ENCODE measurements at regions not wholly inside any gene's neighbourhood (a gene's known extent, or its start where the extent isn't known, plus 50 kb on each side); places are given as distances from the start of the nearest gene placed in this dataset.

DNA sequence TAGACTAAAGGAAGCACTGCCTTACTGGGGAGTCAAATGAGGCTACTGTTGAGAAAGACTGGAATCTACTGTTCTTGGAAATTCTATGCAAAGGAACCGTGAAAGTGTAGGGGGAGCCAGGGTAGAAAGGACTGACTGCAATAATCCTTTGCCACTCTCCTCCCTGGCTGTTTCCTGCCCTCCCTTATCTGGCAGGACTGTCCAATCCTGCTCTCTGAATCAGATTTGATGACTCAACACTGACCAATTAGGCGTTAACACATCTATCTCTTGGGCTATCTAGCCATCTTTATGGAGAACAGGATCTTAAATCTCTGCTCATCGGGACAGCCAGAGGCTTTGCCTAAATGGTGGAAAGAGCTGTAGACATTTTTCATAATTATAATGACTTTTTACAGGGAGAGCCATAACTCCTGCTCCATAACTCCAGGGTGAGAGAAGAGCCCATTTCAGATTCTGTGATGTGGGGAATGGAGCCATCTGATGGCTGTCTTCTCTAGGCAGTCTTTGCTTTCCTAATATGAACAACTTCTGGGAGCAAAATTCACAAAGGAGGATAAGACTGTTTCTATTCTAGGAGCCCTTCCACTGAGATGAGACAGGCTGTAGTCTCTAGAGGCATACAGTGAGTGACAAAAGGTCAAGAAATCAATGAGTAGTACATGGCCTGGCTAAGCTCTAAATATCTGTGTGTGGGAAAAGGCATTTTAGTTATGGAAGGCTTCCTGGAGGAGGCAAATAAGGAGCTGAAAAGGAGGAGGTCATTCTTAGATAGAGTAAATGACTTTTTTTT lies 68.9 kb upstream of the CISTR start:
- no peak for DNase-seq (ENCODE audit: low spot score)
- no peak overlapping the region for H3K4me3 Mint-ChIP-seq (ENCODE audit: low read depth)

DNA sequence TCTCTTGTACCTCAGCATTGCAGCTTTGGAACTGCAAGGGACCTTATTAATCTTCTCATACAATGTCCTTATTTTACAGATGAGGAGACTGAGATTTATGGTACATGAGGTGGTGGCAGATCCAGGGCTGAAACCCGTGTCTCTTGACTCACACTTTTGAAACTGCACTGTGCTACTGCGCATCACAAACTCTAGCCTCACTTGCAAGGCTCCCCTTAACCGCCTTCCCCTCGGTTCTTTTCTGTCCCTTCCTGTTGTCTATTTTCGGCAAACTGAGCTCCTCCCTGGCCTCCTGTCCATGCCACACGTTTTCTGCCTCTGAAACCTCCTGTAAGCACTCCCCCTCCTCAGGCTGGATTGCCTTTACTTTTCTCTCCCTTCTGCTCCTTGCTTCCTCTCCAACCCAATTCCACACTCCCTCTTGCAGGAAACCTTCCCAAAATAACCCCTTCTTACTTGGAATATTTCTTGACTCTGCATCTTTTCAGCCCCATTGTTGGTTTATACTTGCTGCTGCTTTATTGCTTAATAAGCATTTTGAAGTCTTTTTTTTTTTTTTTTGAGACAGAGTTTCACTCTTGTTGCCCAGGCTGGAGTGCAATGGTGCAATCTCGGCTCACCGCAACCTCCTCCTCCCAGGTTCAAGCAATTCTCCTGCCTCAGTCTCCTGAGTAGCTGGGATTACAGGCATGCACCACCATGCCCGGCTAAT lies 72.4 kb upstream of the CISTR start:
- intact Hi-C loops (cut with micrococcal nuclease): no loop called here
- Mint-ChIP-seq H3K36me3 (ENCODE audit: low read depth) (no peaks in the 10 kb centered on the region), H3K4me3 (ENCODE audit: low read depth) (no peak overlapping the region), H3K27ac (no peak overlapping the region), H3K27me3 (ENCODE audit: low read depth) (peaks cover 41% of the 10 kb centered on the region), H3K4me1 (ENCODE audit: low read depth) (no peaks in the 10 kb centered on the region), H3K9me3 (no peaks in the 10 kb centered on the region)
- DNase-seq (ENCODE audit: low spot score): no peak

More for the DNA sequence above, 68.9 kb upstream of the CISTR start:
- no peaks in the 10 kb centered on the region for H3K9me3 Mint-ChIP-seq
- H3K4me1 Mint-ChIP-seq (ENCODE audit: low read depth): no peaks in the 10 kb centered on the region
- intact Hi-C loops (cut with micrococcal nuclease): no loop called here
- peaks cover 43% of the 10 kb centered on the region for H3K27me3 Mint-ChIP-seq (ENCODE audit: low read depth)
- no peak overlapping the region for H3K27ac Mint-ChIP-seq
- no peaks in the 10 kb centered on the region for H3K36me3 Mint-ChIP-seq (ENCODE audit: low read depth)

DNA sequence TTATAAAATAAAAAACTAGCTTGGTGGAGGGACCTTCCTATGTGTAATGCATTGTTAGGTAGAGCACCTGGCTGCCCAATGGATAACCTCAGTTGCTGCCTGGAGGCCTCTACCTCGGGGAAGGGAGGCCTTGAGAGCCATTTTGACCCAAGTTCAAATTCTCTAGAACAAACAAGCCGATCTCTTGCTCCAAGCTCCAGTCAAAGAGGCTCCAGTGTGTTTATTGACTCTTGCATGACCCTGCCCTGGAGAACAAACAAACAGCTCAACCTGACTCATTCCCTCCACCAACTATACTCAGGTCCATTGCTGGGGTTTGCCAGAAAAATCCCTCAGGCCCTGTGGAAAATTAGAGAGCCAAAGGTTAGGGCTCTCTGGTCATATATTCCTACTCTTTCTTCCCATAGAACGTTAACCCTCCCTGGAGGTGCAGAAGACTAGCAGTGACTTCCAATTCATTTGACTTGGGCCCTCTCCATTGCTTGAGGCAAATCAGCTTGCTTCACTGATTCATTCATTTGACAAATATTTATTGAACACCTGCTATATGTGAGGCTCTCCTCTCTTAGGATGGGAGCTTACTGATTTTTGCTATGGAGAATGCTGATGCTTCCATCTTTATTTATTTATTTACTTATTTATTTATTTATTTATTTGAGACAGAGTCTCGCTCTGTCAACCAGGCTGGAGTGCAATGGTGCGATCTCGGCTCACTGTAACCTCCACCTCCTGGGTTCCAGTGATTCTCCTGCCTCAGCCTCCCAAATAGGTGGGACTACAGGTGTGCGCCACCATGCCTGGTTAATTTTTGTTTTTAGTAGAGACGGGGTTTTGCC lies 73.7 kb upstream of the CISTR start:
- intact Hi-C loops (cut with micrococcal nuclease): no loop called here
- H3K9me3 Mint-ChIP-seq: no peaks in the 10 kb centered on the region
- no peaks in the 10 kb centered on the region for H3K4me1 Mint-ChIP-seq (ENCODE audit: low read depth)
- H3K4me3 Mint-ChIP-seq (ENCODE audit: low read depth): no peak overlapping the region
- no peaks in the 10 kb centered on the region for H3K36me3 Mint-ChIP-seq (ENCODE audit: low read depth)
- no peak for DNase-seq (ENCODE audit: low spot score)
- peaks cover 35% of the 10 kb centered on the region for H3K27me3 Mint-ChIP-seq (ENCODE audit: low read depth)
- no peak overlapping the region for H3K27ac Mint-ChIP-seq

DNA sequence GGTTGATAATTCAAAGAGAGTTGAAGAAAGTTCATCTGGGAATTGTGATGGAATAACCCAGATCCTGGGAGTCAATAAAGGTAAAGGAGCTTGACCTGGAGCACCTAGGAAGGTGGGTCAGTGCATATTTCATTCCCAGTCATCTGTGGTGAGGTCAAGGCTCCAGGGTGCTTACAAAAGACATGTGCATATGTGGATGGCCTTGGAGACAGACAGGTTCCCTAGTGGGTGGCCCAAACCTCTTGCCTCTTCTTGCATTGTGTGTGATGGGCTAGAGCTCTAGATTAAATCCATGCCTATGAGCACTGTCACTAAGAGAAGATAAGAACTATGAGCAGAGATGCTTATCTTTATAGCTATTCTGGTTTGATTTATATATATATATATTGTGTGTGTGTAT lies 75.5 kb upstream of the CISTR start:
- Mint-ChIP-seq H3K27me3 (ENCODE audit: low read depth) (peaks cover 24% of the 10 kb centered on the region), H3K4me3 (ENCODE audit: low read depth) (no peak overlapping the region), H3K9me3 (no peaks in the 10 kb centered on the region), H3K36me3 (ENCODE audit: low read depth) (no peaks in the 10 kb centered on the region), H3K27ac (no peak overlapping the region), H3K4me1 (ENCODE audit: low read depth) (no peaks in the 10 kb centered on the region)
- intact Hi-C loops (cut with micrococcal nuclease): no loop called here
- DNase-seq (ENCODE audit: low spot score): no peak

DNA sequence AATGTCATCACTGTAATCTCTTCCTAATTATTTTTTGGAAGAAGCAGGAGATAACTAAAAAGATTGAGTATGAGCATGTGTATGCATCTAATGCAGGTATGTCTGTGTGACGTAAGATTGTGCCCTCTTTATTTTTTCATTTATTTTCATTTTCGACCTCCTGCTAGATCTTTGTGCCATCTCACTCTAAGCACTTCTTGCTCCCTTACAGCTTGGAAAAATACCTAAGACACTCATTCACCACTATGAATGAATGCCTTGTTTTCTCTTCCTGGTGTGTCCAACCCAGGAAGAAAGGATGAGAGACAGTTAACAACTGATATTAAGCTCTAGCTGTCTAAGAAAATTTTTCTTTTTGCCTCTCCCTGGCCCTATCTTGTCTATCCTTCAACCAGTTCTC lies 76.8 kb upstream of the CISTR start:
- Mint-ChIP-seq H3K4me3 (ENCODE audit: low read depth) (no peak overlapping the region), H3K36me3 (ENCODE audit: low read depth) (no peaks in the 10 kb centered on the region), H3K27me3 (ENCODE audit: low read depth) (peaks cover 22% of the 10 kb centered on the region), H3K4me1 (ENCODE audit: low read depth) (no peaks in the 10 kb centered on the region), H3K9me3 (no peaks in the 10 kb centered on the region), H3K27ac (no peak overlapping the region)
- no peak for DNase-seq (ENCODE audit: low spot score)
- intact Hi-C loops (cut with micrococcal nuclease): no loop called here

DNA sequence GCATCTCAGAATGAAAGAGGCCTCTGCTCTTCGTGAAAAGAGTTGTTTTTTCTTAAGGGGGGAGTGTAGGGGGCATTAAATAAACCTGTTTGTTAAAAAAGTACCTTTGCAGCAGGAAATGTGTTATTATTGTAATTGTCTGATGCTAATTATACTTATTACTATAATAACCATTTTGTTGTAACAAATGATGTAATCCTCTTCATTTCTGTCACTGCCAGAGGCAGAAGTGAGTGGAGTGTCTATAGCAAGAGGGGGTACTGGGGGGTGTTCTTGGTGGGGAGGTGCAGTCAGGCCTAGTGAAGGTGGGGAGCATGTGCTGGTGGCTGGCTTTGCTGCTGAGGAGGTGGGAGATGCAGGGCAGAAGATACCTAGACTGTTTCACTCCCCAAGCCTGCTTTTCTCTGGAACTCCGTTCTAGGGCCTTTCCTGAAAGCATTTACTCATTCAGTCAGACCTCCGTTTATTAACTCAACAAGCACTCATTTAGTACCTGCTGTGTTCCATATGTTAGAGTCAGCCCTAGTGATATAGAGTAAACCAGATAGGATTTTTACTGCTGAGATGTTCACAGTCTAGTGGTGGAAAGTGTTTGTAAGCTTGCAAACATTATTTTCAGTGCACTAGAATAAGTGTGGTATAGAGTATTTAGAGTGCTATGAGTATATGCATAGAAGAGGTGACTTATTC lies 77.5 kb upstream of the CISTR start:
- Mint-ChIP-seq H3K27me3 (ENCODE audit: low read depth) (peaks cover 26% of the 10 kb centered on the region), H3K9me3 (no peaks in the 10 kb centered on the region), H3K27ac (no peak overlapping the region), H3K4me3 (ENCODE audit: low read depth) (no peak overlapping the region), H3K4me1 (ENCODE audit: low read depth) (no peaks in the 10 kb centered on the region), H3K36me3 (ENCODE audit: low read depth) (no peaks in the 10 kb centered on the region)
- no peak for DNase-seq (ENCODE audit: low spot score)
- intact Hi-C loops (cut with micrococcal nuclease): no loop called here

DNA sequence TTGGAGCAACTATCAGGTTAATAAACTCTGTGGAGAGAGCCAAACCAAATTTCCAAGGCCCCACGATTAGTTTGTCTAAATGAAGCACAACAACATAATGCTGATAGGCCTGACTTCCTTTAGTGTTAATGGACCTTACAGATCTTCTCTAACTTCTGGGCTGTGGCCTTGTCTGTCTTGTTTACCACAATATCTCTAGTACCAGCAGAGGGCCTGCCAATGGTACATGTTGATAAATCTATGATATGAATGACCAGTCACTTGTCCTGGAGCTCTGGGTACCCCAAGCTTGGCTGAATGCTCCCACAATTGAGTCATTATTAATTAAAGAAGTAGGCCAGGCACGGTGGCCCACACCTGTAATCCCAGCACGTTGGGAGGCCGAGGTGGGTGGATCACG lies 78.9 kb upstream of the CISTR start:
- Mint-ChIP-seq H3K4me3 (ENCODE audit: low read depth) (no peak overlapping the region), H3K27ac (no peak overlapping the region), H3K36me3 (ENCODE audit: low read depth) (no peaks in the 10 kb centered on the region), H3K9me3 (no peaks in the 10 kb centered on the region), H3K27me3 (ENCODE audit: low read depth) (peaks cover 28% of the 10 kb centered on the region), H3K4me1 (ENCODE audit: low read depth) (no peaks in the 10 kb centered on the region)
- DNase-seq (ENCODE audit: low spot score): no peak
- intact Hi-C loops (cut with micrococcal nuclease): no loop called here

DNA sequence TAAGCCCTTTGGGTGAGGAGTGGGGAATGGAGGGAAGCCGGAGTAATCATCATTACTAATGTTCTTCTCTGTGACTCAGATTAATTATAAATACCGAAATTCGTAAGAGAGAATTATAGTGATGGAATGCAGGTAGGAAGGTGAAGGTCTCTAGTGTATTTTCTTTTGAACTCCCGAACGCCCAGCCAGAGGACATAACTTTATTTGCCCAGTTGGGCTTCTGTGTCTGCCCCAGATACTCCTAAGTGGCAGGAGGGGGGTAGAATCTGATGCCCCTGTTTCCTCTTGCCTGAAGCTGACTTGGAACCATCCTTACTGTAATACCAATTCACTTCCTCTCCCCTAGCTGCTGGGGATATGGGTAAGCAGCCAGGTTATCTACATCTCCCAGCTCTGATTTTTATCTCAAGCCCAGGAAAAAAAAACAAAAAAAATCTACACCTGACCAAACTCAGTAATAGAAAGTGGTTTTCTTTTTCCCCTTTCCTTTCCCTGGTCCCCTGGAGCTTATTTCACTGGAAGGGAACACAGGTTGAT lies 84.4 kb upstream of the CISTR start:
- no peaks in the 10 kb centered on the region for H3K9me3 Mint-ChIP-seq
- H3K27me3 Mint-ChIP-seq (ENCODE audit: low read depth): peaks cover 32% of the 10 kb centered on the region

DNA sequence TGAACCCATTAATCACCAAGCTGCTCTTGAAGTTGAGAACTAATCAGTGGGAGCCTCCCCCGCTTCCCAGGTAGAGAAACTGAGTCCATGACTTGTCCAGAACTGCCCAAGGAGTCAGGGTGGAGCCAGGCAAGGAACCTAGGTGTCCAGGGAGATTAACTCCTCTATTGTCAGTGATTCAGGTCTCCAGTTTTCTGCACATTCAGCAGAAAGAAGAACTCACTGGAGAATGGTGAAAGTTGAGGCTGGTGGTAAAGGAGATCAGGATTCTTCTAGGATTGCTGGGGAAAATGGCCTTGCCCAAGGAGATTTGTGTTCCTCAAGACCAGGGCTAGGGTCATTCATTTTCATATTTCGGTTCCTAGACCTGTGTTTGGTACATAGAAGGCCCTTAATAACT lies 87.2 kb upstream of the CISTR start:
- H3K9me3 Mint-ChIP-seq: no peaks in the 10 kb centered on the region
- intact Hi-C loops (cut with micrococcal nuclease): no loop called here
- no peak overlapping the region for H3K27ac Mint-ChIP-seq
- H3K4me3 Mint-ChIP-seq (ENCODE audit: low read depth): no peak overlapping the region
- H3K27me3 Mint-ChIP-seq (ENCODE audit: low read depth): peaks cover 36% of the 10 kb centered on the region
- no peaks in the 10 kb centered on the region for H3K4me1 Mint-ChIP-seq (ENCODE audit: low read depth)
- DNase-seq (ENCODE audit: low spot score): no peak
- H3K36me3 Mint-ChIP-seq (ENCODE audit: low read depth): no peaks in the 10 kb centered on the region

More for the DNA sequence above, 84.4 kb upstream of the CISTR start:
- Mint-ChIP-seq H3K36me3 (ENCODE audit: low read depth) (no peaks in the 10 kb centered on the region), H3K27ac (no peak overlapping the region), H3K4me1 (ENCODE audit: low read depth) (no peaks in the 10 kb centered on the region), H3K4me3 (ENCODE audit: low read depth) (no peak overlapping the region)
- no peak for DNase-seq (ENCODE audit: low spot score)
- intact Hi-C loops (cut with micrococcal nuclease): no loop called here

DNA sequence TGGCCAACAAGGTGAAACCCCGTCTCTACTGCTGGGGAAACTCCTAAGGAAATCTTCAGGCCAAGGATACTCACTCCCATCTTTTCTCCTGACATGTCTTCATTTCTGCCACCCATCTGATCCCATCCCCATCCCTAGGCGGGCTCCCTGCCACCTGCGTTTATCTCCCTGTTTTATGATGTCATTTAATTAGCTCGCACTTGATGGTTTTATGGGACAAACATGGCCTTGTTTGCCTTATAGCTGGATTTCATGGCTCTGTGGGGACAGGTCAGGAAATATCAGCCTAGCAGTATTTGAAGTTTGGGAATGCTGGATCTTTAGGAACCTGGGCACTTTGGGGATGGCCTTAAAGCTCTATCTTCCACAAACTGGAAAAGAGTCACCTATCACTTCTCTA lies 88.5 kb upstream of the CISTR start:
- no peak for DNase-seq (ENCODE audit: low spot score)
- H3K4me1 Mint-ChIP-seq (ENCODE audit: low read depth): no peaks in the 10 kb centered on the region
- no peaks in the 10 kb centered on the region for H3K9me3 Mint-ChIP-seq
- peaks cover 27% of the 10 kb centered on the region for H3K27me3 Mint-ChIP-seq (ENCODE audit: low read depth)
- H3K27ac Mint-ChIP-seq: no peak overlapping the region
- H3K36me3 Mint-ChIP-seq (ENCODE audit: low read depth): no peaks in the 10 kb centered on the region
- intact Hi-C loops (cut with micrococcal nuclease): no loop called here
- no peak overlapping the region for H3K4me3 Mint-ChIP-seq (ENCODE audit: low read depth)

DNA sequence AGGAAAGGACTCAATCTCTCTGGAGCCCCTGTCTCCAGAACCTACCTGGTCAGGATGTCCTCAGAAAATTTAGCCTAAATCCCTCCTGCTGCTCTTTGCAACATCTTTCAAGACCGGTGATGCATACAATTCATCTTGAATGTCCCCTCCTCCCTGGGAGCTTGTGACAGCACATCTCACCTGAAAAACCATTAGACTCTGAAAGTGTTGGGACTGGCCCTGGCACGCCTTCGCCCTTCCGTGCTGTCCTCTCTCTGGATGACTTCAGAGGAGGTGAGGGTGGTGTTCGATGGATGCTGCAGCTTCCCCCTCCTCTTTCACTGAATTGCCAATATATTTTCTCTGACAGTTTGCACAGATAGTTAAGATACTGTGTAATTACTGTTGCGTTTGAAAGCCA lies 90.9 kb upstream of the CISTR start:
- H3K4me3 Mint-ChIP-seq (ENCODE audit: low read depth): no peak overlapping the region
- DNase-seq (ENCODE audit: low spot score): no peak
- no peak overlapping the region for H3K27ac Mint-ChIP-seq
- no peaks in the 10 kb centered on the region for H3K4me1 Mint-ChIP-seq (ENCODE audit: low read depth)
- H3K9me3 Mint-ChIP-seq: no peaks in the 10 kb centered on the region
- peaks cover 23% of the 10 kb centered on the region for H3K27me3 Mint-ChIP-seq (ENCODE audit: low read depth)
- no peaks in the 10 kb centered on the region for H3K36me3 Mint-ChIP-seq (ENCODE audit: low read depth)
- intact Hi-C loops (cut with micrococcal nuclease): no loop called here

DNA sequence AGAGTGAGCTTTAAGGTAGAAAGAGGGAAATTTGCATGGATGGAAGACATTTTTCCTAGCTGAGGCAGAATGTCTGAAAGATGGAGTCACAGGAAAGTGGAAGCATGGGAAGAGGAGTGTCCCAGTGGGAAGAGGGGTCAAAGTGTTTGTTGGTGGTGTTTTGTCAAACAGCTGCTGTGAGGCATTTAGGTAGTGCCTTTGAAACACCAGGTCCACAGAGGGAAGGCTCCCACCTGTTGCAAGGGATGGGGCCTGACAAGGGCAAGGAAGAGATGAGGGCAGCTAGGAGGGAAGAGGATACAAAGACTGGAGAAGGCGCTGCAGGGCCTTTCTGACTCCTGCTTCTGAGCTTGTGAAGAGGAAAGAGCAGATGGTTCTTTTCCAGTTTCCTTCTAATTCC lies 91.8 kb upstream of the CISTR start:
- DNase-seq (ENCODE audit: low spot score): no peak
- intact Hi-C loops (cut with micrococcal nuclease): no loop called here
- Mint-ChIP-seq H3K27ac (no peak overlapping the region), H3K36me3 (ENCODE audit: low read depth) (no peaks in the 10 kb centered on the region), H3K9me3 (no peaks in the 10 kb centered on the region), H3K4me1 (ENCODE audit: low read depth) (no peaks in the 10 kb centered on the region), H3K4me3 (ENCODE audit: low read depth) (no peak overlapping the region), H3K27me3 (ENCODE audit: low read depth) (peaks cover 28% of the 10 kb centered on the region)

All from activated T-helper 2 cell treated with anti-CD3 and anti-CD28 coated beads, Interferon-gamma antibody, Interleukin-2, Interleukin-4, amounts not matched to agents 10 μg/mL and 5 μg/mL and 100 μg/mL, durations not matched to agents 14 hours and 24 hours and 36 hours (primary cell).